Left forelimb (tissue), 1 donor: ENCODE measurements at regions not wholly inside any gene's neighbourhood (a gene's known extent, or its start where the extent isn't known, plus 50 kb on each side); places are given as distances from the start of the nearest gene placed in this dataset.
"Not testable (repeated sequence)": the region's sequence is repeated elsewhere in the genome, so short reads cannot be mapped to it uniquely, and the experiment has no call there.

Experiments used
- DNase-seq: peaks from one replicate; pipeline ENCODE4 v3.0.0-alpha.2; 2018; ENCODE audit warnings: low spot score

DNA sequence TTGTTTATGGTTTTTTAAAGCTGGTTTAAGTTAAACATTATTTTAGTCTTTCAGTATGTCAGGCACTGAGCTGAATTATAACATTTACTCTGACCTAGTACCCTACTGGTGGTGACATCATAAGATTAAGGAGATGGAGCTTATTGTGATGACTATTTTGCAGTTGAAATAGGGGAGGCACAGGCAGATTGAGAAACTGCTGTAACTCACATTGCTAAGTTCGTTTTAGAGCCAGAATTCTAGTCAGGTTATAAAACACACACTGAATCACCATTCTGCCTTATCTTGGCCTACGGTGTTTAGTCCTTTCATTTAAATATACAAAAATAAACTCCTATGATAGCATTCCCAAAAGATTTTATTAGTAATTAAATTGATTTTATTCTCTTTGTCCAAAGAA, 584.1 kb downstream of the TFAP2A start:
- no peak for DNase-seq

DNA sequence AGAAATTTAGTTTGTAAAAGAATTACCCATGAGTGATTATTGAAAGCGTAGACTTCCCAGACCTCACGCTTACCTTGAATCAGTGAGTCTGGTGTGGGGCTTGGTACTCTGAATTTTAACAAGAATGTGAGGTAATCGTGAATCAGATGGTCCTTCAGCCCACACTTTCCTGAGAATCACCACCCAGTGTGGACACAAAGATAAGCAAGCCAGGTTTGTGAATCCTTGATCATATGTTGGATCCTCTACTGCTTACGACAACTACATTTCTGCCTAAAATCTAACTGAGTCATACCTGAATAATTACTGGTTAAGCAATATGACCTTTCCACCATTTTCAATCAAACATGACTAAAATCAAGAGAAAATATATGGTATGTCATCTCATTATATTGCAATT, 589.3 kb downstream of the TFAP2A start:
- DNase-seq: no peak

DNA sequence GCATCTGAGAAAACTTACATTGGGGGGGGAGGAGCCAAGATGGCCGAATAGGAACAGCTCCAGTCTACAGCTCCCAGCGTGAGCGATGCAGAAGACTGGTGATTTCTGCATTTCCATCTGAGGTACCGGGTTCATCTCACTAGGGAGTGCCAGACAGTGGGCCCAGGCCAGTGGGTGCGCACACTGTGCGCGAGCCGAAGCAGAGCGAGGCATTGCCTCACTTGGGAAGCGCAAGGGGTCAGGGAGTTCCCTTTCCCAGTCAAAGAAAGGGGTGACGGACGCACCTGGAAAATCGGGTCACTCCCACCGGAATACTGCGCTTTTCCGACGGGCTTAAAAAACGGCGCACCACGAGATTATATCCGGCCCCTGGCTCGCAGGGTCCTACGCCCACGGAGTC, 604.1 kb downstream of the TFAP2A start:
- not testable (repeated sequence) for DNase-seq

DNA sequence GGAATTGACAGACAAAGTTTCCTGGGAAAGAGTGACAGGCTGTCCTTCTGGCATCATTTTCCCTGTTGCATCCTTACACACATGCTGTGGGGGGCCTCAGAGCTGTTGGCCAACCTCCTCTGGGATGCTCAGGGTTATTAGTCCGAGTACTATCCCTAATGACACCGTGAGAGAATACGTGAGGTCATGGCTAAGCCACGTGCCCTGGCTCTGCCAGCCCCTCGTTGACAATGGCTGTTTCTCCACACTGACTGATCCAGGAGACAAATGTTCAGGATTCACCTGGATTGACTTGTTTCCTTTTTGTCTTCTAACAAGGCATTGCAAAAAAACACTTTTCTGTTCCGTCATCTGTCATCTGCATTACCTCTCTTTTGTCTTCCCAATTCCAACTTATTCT, 604.6 kb downstream of the TFAP2A start:
- no peak for DNase-seq

DNA sequence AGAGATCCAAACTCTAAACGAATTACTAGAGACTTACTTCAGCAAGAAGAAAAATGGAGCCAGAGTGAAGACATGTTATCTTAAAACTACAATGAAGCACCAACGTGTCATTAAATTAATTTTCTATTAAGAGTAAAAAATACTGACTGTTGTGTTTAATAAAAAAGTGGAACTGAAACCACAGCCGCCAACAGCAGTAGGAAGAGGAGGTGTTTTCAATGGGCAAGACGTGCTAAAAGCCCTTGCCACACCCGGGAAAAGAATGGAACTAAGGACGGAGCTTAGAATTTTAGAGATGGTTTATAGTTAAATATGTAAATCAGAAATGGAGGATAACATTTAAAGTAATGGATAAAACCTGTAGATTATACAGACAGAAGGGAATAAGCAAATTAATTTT, 608.7 kb downstream of the TFAP2A start:
- no peak for DNase-seq

DNA sequence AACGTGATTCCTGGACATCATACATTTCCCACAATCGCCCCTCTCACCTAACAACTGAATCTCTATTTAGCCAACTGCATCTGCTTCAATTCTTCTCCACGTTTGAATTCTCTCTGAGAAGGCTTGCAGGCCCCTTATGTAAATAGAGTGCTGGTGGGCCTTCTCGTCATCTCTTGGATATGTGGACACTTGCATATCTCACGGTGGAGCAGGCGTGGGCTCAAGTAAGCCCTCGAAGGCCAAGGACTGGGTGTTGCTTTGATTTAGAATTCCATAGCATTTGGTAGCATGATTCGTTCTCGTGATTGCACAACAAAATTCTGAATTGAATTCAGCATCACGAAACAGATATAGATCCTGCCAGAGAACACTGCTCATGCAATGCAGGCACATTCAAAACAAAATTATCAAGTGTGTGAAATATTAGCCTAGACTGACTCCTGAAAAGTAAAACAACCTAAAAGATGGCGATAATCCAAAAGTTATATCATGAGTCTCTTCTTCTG, 613.6 kb downstream of the TFAP2A start:
- no peak for DNase-seq

DNA sequence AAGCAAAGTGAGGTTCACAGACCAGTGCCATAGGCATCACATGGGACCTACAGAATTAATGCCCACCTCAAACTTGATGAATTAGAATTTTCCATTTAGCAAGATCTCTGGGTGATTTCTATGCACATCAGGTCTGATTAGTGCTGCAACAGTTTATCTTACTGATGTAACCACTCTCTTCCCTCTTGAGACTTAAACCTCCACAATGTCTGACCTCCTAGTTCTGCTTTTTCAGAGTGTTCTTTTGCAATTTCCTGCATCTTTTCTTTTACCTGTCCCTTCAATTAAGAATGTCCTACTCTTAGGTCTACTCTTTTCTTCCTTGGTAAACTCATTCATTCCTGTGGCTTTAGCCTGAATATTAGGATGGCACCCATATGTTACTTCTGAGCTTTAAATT, 615.3 kb downstream of the TFAP2A start:
- no peak for DNase-seq

DNA sequence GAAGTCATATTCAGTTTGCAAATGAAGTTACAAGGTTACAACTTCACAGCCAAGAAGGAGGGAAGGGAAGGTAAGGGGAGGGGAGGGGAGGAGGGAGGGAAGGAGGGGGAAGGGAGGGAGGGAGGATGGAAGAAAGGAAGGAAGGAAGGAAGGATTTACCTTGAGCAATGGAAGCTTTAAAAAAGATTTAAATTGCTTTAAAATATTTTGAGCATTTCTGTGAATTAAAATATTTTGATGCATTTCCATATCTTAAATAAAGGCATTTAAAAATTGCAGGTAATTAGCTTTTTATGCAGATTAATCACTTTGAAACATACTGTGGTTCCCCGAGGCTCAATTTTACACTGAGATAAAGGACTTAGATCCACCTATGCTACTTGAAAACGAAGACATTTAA, 618.0 kb downstream of the TFAP2A start:
- DNase-seq: no peak

DNA sequence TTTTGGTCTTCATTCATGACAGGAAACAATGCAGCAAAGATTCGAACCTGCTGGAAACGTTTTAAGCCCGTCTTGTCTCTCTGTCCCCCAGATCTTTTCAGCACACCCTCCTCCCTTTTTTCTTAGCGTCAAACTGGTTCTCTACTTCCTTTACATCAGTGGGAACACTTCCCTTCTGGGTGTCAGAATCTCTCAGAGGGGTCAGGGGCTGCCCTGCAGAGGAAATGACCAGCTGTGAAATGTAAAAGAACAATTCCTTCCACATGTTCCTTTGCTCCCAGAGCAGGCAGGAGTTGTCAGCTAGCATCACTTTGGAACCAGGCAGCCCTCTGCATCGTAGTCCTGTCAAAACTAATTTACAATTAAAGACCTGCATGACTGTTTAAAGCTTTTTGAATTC, 619.0 kb downstream of the TFAP2A start:
- no peak for DNase-seq

DNA sequence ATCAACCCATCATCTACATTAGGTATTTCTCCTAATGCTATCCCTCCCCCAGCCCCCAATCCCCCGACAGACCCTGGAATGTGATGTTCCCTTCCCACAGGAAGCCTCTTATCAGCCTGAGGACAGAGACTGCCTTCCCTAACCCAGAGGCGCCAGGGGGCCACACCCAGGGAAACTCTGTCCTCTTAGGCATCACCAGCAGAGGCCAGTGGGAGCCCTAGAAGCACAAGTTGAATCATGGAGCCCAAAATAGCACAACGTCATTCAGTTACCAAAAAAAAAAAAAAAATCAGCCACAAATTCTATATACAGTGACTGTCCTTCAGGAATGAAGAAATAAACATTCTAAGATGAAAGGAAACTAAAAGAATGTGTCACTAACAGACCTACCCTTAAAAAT, 625.7 kb downstream of the TFAP2A start:
- no peak for DNase-seq

DNA sequence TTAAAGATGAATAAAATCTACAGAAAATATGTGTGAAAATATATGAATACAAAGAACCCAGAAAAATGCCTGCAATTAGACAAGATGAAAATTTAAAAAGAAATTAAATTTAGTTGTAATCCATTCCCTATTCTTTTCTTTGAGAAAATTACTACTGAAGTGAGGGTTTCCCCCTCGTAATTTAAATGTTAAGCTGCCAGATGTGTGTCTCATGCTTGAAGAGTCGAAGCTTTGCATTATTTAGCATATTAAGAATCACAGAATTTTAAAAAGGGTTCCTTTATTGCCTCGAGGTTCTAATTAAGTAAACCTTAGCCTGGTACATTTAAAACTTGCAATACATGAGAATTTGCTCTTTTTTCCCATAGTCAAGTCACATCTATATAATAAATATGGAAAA, 630.1 kb downstream of the TFAP2A start:
- no peak for DNase-seq

DNA sequence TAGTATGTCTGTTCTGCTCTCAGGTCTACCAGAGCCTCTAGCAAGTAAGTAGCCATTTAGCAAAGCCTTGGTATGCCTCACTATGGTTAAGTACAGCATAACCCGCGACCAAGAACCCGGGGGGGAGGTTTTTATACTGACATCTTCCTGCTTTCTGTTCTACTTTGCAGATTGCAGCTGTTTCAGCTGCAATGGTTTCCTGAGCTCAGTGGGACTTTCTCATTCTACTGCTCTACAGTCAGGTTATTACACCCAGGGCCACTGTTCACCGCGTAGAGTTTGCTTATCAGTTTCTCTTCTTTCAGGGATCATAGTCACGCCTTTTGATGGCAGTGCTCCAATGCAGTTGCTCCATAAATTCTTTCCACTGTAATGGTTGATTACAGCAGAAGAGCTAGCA, 631.3 kb downstream of the TFAP2A start:
- DNase-seq: no peak

DNA sequence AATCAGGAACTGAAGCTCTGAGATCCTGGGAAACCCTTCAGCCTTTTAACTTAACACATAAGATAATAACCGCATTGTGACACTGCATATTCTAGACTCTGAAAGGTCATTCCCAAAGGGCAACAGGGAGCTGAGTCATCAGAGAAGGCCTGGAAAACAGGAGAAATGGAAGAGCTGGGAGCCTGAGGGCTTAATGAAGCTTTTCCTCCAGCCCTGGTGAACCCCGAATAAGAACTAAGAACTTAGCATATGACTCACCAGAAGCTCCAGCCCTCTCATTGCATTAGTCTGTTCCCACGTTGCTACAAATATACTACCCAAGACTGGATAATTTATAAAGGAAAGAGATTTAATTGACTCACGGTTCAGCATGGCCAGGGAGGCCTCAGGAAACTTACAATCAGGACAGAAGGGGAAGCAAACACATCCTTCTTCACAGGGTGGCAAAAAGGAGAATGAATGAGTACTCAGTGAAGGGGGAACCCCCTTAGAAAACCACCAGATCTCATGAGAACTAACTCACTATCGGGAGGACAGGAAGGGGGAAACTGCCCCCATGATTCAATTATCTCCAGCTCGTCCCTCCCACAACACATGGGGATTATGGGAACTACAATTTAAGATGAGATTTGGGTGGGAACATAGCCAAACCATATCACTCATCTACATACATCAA, 648.5 kb downstream of the TFAP2A start:
- no peak for DNase-seq

DNA sequence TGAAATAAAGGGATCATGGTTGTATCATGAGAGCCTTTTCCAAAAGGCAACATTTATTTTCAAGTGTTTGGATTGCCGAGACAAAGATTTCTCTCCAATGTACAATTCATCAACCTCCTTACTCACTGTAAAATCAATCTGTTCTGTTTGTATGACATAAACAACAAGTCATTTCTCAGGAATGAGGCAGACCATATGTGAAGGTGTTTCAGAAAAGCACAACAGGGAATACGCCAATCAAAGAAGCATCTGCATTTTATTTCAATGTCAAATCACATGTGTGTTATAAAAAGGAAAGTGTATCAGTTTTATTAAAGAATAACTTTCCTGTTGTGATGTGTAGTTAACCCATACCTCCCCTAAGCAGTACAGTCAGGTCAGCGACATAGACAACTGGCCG, 653.7 kb downstream of the TFAP2A start:
- DNase-seq: no peak

DNA sequence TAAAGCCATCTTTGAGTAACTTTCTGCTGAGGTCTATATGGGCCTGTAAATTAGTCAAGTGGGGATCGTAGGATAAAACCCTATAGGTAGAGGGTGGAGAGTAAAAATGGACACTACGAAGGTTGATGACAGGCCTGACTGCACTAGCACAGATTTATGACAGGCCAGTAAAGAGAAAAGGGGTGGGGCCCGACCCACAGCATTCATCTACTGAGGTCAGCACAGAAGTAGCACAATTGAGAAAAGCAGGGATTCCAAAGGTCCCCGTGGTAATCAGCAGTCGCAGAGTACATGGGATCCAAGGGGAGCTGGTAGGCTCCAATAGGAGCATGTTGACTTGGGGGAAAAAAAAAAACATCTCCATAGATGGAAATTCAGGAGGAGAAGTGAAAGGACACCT, 660.4 kb downstream of the TFAP2A start:
- DNase-seq: no peak

DNA sequence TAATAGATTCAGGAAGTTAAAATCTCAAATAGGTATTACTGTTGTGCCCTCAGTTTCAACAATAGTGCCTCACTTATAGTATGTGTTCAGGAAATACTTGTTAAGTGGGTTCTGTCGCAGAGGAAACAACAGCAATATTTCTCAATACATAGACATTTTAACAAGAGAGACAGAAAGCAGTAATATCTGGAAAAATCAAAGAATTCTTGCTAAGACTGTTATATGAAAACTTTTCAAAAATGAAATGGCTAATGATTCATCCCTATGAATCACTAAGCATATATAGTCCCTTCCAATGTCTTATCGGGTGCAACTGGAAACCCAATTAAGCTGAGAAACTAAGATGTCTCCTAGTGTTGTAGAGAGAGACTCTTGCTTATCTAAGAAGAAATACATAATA, 668.9 kb downstream of the TFAP2A start:
- no peak for DNase-seq

DNA sequence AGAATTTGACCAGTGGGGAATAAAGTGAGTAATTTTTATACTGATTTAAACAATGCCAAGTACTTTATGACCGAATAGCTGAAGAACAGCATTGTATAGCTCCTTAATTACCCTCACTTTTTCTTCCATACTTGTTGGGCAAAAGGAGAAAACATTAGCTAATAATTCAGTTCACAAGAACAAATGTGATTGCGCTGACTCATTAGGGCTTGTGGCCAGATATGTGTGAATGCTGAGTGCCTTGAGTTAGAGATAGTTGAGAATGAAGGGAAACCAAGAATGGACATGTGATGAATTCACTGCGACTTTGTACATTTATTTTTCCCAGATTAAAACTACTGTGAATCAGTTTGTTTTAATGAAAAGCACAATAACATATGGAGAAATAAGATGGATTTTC, 669.4 kb downstream of the TFAP2A start:
- DNase-seq: no peak

DNA sequence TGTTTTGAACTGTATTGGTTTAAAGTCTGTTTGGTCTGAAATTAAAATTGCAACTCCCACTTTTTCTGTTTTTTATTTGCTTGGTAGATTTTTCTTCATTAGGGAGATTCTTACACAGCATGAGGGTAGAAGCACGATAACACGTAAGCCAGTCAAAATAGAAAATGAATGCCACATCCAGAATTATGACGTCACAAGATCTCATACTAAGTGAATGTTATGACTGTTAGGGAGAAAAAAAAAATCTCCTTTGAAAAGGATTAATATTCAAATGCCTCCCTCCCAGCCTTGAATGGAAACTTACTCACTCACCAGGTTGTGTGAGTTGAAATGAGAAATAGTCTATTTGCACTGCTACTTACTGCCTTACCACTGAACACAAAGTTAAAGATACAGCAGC, 670.8 kb downstream of the TFAP2A start:
- DNase-seq: no peak

DNA sequence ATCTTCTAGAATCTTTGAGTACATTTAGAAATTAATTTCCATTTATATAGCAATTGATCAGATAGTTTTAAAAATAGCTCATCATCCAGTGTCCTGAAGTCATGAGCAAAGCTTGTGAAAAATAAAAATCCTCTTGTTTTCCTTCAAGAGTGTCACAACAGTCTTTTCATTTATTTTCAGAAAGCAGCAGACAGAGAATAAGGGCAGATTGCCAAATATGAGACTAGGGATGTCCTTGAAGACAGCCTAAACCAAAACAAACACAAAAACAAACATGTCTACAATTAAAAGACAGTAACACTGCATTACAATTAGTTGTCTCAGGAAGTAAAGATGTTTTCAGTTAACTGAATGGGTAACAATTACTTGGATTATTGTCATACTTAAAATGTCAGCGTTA, 682.8 kb downstream of the TFAP2A start:
- DNase-seq: no peak

DNA sequence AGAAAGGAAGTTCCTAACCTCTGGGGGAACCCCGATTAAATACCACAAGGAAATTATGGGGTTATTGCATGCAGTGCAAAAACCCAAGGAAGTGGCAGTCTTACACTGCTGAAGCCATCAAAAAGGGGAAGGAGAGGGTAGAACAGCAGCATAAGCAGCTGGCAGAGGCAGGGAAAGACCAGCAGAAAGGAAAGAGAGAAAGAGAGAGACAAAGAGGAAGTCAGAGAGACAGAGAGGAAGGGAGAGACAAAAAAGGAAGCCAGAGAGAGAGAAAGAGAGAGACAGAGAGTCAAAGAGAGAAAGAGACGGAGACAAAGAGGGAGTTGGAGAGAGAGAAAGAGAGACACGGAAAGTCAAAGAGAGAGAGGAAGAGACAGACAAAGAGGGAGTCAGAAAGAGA, 689.1 kb downstream of the TFAP2A start:
- DNase-seq: not testable (repeated sequence)

DNA sequence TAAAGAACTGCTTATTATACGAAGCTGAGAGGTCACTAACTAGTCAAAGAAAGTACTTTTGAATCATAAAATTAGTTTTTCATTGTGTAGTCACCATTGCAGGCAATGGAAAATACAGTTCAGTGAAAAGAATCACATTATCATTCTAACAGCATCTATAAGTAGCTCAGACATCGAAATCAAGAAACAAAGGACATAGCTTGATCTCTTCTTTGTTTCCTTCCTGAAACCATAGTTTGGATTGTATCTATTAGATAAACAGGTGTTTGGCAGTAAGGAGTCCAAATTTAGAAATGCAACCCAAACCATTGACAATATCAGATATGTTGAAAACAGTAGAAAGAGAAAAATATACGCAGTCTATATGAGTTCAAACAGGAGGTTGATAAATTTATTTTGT, 697.3 kb downstream of the TFAP2A start:
- DNase-seq: no peak

DNA sequence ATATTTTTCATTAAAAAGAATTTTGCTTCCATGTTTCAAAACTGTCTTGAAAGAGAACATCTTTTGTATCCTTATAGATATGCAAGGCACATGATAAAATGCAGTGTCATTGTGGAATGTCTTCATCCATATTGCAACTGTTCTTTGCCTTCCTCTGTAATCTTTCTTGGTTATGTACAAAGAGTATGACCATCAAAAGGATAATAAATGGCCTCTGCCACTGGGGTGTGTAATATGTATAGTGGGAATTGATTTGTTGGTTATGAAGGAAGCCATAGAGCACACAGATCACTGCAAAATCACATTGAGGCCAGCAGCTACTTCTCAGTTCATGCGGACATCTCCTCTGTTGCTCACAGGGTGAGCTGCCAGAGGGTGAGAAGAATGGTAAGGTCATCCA, 703.5 kb downstream of the TFAP2A start:
- DNase-seq: no peak

DNA sequence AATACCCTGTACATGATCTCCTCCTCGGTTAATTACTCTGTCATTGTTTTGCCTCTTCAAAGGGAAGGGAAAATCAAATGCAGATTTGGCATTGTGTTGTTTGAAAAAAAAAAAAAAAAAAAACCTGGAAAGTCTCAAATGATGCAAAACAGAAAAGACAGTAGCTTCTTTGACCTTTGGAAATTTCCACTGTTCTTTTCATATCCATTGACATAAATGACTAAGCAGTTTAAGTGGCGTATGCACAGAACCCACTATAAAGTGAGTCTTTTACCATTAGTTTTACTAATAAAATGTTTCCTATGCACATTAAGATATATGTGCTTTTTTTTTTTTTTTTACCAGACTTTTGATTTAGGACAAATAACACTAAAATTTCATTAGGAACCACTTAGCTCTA, 704.3 kb downstream of the TFAP2A start:
- no peak for DNase-seq

DNA sequence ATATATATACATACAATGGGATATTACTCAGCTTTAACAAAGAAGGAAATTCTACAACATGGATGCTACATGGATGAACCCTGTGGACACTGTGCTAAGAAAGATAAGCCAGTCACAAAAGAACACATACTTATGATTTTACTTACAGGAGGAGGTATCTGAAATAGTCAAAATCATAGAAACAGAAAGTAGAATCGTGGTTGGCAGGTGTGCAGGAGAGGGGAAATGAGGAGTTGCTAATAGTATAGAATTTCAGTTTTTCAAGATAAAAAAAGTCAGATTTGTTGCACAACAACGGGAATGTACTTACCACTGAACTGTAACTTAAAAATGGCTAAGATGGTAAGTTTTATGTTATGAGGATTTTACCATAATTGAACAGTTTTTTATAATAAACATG, 706.3 kb downstream of the TFAP2A start:
- DNase-seq: no peak

DNA sequence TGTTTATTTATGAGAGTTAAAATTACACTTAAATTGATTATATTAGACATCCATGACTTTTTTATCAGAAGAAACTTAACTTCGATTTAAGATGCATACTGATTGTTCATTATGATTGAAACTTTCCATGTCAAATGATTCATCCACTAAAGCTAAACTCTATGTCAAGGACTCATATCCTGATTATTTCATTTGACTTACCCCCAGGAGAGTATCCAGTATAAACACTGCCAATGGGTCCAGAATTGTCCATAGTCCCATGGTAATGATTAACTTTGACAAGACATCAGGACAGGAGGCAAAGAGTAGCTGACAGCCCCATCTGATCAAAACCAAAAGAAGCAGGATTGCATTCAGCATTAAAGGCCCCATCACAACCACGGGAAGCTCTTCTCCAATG, 709.9 kb downstream of the TFAP2A start:
- DNase-seq: no peak
